ENCODE measurements at regions not wholly inside any gene's neighbourhood (a gene's known extent, or its start where the extent isn't known, plus 50 kb on each side); places are given as distances from the start of the nearest gene placed in this dataset.
"Not testable (repeated sequence)": the region's sequence is repeated elsewhere in the genome, so short reads cannot be mapped to it uniquely, and the experiment has no call there.

DNA sequence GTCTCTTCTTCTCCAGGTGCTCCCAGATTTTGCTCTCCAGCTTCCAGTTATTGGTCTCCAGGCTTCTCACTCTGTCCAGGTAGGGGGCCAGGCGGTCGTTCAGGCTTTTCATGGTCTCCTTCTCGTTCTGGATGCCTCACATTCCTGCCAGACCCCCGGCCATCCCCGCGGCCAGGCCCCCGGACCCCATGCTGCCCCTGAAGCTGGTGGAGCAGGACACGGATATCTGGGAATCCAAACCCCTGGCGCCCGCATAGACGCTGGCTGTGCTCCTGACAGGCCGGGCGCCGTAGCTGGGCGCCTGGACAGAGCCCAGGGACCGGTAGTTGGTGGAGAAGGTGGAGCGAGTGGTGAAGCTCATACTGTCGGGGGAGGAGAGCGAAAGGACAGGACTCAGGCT, 534.4 kb upstream of the TLE4 start:
- no peak for DNase-seq

DNA sequence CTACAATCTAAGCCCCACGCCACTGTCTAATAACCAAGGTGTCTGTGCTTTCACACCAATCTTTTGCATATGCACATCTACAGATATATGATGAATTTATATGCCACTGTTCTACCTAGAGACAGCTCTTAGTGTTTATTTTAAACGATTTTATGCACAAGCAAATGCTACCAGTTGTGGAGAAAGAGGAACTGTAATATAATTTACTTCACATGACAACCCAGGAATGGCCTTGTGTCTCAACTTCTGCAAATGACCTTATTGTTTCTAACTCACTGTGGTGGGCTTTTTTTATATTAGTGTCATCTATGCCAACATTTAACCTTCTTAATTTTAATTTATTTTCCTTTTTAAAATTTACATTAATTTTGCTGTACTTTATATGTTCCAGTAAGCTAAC, 531.1 kb upstream of the TLE4 start:
- peak; percentile 39 for DNase-seq

- DNase-seq, result no peak
Observed at GRCh38 chr9:79041266-79041665, 530.5 kb upstream of the TLE4 start.

GRCh38 chr9:79043916-79044315, 527.8 kb upstream of the TLE4 start:
- no peak for DNase-seq

GRCh38 chr9:79046401-79046800, 525.4 kb upstream of the TLE4 start:
- no peak for DNase-seq

DNA sequence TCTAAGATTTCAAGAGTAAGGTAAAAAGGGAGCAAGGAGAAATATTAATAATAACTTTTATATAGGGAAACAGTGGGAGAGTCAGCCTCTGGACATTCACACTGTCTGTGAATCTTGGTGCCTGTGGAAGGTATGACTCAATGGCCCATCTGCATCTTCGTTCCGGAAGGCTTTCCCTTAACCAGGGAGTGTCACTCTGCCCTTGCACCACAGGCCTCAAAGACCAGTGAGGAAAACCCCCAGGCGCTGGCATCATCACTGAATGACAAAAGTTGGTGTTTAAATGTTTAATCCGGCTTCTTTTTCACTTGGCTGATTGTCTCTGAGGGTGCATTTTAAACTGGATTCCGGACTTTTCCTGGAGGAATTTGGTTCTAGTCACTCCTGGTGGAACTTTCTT, 522.4 kb upstream of the TLE4 start:
- no peak for DNase-seq

DNA sequence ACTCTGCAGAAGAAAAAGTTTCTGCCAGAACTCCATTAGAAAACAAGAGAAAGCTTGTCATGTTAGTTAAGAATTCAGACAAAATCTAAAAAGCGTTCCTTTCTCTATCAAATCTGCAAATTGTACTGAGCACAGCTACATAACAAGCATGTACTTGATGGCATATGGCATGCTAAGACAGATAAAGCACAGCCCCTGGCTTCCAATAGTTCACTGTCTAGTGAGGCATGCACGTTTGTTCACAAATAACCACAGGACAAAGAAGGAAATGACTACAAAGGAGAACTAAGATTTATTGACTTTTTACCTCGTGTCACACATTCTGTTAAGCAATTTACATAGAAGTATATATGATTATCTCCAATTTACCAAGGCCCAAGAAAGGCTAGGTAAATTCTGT, 518.2 kb upstream of the TLE4 start:
- peak; percentile 12 for DNase-seq

DNA sequence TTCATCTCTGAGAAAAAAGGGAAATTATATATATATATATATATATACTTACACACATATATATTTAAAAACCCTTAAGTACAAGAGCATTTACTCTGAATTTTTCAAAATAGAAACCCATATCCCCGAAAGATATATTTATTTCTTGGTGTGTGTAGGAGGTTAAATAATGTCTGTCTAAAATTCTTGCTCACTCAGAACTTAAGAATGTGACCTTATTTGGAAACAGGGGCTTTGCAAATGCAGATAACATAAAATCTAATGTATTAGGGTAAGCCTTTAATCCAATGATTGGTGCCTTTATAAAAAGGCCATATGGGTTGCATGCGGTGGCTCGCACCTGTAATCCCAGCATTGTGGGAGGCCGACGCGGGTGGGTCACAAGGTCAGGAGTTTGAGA, 517.3 kb upstream of the TLE4 start:
- DNase-seq, result no peak

DNA sequence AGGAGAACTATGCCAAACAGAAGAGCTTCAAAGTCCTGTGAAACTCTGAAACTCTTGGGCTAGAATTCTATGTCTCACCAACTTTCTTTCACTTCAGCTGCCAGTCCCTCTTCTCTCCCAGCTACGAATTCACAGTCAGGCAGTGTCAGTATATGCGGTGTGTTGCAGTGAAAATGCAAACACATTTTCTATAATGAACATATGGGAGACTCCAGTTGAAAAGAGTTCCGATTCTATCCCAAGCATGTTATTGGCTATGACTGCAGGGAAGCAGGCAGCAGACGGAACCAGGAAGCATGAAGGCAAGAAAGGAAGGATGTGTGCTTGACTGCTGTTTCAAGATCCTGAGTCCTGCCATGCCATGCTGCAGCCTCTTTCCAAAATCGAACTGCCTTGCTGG, 515.7 kb upstream of the TLE4 start:
- DNase-seq, result no peak

GRCh38 chr9:79057576-79057975, 514.2 kb upstream of the TLE4 start:
- no peak for DNase-seq

GRCh38 chr9:79060766-79061165, 511.0 kb upstream of the TLE4 start:
- DNase-seq, result no peak

GRCh38 chr9:79061752-79062616, 509.8 kb upstream of the TLE4 start:
- DNase-seq, result no peak

DNA sequence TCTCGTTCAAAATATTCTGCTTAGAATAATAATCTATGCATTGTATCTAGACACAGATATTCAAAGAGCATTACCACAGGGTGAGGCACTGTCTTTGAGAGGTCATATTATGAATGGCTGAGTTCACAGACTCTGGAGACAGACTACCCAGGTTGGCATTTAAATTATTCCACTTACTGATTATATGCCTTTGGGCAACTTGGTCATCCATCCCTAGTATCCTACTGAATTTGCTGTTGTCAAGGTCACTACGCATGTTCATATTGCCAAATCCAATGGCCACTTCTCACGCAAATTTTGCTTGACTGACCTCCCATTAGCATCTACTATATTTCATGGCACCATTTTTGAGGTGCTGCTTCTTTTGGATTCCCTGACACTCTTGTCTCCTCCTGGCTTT, 498.6 kb upstream of the TLE4 start:
- DNase-seq, result no peak

DNA sequence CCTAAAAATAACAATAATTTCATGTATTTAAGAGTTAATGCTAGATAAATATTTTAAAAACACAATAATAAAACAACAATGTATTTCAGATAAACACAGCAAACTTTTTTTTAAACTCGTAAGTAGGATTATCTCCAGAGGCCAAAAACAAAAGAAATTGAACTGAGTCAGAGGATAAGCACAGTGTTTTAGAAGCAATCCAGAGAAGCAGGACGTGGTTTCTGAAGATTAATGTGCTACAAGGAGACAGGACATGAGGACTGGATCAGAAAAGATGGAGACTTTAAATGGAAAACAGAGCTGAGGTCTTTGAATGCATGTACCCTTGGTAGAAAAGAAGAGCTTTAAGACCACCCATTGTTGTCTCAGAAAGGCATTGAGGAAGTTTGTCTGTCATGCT, 491.2 kb upstream of the TLE4 start:
- DNase-seq, result no peak

DNA sequence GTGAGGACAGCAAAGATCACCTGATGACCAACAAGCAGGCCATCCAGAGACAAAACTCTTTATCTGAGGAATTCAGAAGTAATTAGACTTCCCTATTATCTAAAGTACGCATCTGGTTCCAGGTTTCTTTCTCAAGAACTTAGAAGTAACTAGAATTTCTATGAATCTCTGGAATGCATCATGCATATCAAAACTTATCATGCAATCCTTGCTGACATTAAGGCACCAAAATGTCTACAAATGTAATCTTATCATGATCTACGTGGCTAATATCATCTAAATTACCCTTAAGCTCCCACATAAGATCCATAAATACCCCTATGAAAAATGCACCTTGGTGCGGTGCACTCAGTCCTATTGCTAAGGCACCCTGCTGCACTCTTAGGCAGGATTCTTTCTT, 488.1 kb upstream of the TLE4 start:
- no peak for DNase-seq

DNA sequence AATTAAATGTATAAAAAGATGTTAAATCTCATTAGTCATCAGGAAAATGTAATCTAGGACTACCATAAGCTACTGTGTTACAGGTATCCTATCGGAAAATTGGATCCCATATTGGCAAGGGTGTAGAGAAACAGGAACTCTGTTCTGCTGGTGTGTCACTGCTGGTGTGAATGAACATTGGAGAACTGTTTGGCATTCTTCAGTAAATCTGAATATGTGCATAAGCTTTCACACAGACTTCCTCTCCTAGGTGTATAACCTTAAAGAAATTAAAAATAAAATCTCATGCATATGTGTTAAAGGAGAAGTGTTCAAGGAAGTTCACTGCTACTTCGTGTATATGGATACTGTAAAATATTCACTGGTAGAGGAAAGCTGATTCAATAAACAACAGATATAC, 484.6 kb upstream of the TLE4 start:
- DNase-seq, result no peak

GRCh38 chr9:79089054-79089560, 482.7 kb upstream of the TLE4 start:
- no peak for DNase-seq

DNA sequence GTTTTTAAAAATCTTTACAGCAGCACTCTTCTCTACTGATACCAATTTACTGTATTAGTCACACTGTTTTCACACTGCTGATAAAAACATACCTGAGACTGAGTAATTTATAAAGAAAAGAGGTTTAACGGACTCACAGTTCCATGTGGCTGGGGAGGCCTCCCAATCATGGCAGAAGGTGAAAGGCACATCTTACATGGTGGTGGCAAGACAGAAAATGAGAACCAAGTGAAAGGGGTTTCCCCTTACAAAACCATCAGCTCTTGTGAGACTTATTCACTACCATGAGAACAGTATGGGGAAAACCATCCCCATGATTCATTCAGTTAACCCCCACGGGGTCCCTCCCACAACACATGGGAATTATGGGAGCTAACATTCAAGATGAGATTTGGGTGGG, 481.9 kb upstream of the TLE4 start:
- not testable (repeated sequence) for DNase-seq

GRCh38 chr9:79103257-79103656, 468.5 kb upstream of the TLE4 start:
- not testable (repeated sequence) for DNase-seq

DNA sequence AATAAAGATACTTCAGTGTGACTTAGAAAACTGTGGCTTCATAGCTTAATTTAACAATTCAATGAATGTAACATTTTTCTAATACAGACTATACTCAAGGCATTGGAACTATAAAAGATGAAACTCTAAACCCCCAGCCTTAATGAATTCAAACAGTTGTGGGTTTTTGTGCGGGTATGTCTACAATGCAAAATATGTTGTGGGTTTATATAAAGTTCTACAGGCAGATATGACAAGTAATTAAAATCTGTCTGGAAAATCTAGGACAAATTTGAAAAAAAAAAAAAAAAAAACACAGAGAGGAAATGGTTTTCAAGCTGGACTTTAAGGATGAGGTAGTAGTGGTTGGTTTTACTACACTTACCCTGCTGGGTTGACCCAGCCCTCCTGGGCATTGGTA, 467.5 kb upstream of the TLE4 start:
- DNase-seq, result no peak

DNA sequence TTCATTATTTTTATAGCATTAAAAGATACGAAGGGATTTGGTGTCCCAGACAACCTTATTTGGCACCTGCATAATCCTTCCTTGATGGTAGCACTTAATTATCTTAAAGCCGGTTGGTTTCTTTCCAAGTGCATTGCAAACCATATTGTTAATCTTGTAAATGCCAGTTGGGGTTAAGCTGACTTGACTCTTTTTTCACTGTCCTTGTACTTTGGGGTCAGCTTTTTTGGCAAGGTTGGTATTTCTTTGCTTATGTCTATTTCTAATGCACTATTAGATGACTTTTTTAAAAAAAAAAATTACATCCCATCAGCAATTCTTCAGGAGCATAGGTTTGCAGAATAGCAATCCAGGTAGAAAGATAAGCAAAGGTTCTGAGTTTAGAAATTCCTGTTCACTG, 466.8 kb upstream of the TLE4 start:
- DNase-seq, result no peak

DNA sequence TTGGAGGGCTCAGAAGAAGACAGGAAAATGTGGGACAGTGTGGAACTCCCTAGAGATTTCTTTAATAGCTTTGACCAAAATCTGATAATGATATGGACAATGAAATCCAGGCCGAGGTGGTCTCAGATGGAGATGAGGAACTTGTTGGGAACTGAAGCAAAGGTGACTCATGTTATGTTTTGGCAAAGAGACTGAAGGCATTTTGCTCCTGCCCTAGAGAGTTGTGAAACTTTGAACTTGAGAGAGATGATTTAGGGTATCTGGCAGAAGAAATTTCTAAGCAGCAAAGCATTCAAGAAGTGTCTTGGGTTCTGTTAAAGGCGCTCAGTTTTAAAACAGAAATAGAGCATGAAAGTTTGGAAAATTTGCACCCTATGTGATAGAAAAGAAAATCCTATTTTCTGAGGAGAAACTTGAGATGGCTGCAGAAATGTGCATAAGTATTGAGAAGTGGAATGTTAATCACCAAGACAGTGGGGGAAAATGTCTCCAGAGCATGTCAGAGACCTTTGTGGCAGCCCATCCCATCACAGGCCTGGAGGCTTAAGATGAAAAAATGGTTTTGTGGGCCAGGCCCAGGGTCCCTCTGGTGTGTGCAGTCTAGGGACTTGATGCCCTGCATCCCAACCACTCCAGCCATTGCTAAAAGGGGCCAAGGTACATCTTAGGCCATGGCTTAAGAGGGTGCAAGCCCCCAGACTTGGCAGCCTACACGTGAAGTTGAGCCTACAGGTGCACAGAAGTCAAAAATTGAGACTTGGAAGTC, 463.7 kb upstream of the TLE4 start:
- no peak for DNase-seq

GRCh38 chr9:79111653-79112052, 460.1 kb upstream of the TLE4 start:
- DNase-seq, result no peak

DNA sequence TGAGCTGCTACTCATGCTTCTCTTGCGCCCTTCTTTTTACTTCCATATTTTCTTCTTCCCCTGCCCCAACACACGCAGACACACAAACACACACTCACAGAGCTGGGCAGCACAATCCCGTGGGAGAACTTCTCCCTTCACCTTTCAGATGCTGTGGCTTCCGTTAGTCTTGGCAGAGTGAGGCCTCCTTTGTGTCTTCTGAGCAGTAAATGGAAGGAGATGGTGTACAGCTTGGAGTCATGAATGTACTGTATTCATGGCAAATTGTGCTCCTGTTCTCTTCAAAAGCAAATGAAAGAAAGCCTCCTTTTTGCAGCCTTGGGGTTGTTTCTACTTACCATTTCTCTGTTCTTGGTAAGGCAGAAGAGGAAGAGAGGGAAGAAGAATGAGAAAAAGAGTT, 456.6 kb upstream of the TLE4 start:
- DNase-seq, result no peak
